ENCODE measurements at regions not wholly inside any gene's neighbourhood (a gene's known extent, or its start where the extent isn't known, plus 50 kb on each side); places are given as distances from the start of the nearest gene placed in this dataset.
A peak's percentile ranks its signal among the peaks of the same experiment; 100 is the strongest.

DNA sequence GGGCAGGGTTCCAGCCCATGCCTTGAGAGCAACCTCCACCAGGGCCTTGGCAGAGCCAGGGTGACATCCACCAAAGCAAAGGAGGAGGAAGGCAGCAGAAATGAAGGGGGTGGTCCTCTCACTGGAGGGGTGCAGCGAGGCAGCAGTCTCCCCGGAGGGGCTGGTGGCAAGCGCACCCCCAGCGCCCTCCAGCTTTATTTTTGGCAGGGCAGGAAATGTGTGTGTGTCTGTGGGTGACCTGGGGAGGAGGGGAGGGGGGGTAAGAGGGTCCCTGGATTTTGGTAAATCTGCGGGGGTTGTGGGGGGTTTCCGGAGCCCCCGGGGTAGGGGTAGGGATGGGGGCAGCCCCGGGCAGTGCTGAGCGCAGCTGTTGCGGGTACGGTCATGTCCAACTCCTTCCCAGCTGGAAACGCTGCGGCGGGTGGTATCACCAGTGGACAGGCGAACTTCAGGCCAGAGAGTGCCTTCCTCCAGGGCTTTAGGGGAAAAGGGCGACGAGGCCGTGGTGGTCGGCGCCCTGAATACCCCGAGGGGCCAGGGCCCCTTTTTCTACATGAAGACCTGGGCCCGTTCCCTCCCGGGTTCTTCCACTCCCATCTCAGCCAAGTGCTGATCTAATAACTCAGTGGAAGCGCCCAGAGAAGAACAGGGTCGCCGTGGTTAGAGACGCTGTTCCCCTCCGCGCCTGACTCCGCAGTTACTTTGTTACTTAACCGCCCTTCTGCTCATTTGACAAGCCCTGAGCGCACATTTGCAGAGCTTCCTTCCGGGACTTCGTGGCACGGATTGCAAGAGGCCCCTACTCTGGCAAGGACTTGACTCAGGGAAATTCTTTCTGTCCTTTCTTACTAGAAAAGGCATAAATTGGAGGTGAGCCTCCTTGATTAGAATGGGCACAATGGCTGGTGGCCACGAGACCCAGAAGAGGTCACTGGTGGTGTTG lies 55.2 kb downstream of the FOS start:
- Mint-ChIP-seq H3K27ac (peak overlapping the region; percentile 87), H3K9me3 (peaks cover 3% of the 10 kb centered on the region), H3K4me3 (peak overlapping the region; percentile 70), H3K27me3 (ENCODE audit: insufficient read depth) (peaks cover 10% of the 10 kb centered on the region), H3K4me1 (ENCODE audit: low read depth) (peaks cover 22% of the 10 kb centered on the region), H3K36me3 (ENCODE audit: low read depth) (no peaks in the 10 kb centered on the region)
- DNase-seq (ENCODE audit: low spot score) = peak; percentile 48
- intact Hi-C loops (cut with micrococcal nuclease) = no loop called here

DNA sequence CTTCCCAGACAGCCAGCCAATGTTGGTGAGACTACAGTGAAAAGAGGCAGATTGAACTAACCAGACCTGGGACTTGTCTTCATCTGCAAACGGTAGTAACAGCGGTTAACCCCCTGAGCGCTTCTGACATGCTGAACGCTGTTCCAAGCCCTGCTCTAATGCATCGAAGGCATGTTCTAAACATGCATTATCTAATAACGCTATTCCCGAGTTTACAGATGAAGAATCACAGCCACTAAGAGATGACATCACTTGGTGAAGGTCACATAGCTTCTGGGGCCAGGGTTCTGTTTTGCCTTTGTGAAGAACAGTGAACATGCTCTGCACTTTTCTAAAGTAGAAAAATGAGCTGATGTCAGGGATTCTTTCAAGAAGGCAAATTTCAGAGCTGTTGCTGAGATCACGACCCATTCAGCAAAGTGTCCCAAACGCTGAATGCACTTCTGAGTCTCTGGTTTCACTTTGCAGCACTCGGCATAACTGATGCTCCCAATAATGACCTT lies 56.0 kb downstream of the FOS start:
- peak overlapping the region; percentile 87 for H3K27ac Mint-ChIP-seq
- intact Hi-C loops (cut with micrococcal nuclease) = no loop called here
- peaks cover 3% of the 10 kb centered on the region for H3K9me3 Mint-ChIP-seq
- peaks cover 22% of the 10 kb centered on the region for H3K4me1 Mint-ChIP-seq (ENCODE audit: low read depth)
- DNase-seq (ENCODE audit: low spot score) = no peak
- H3K4me3 Mint-ChIP-seq = peak overlapping the region; percentile 70
- no peaks in the 10 kb centered on the region for H3K36me3 Mint-ChIP-seq (ENCODE audit: low read depth)
- H3K27me3 Mint-ChIP-seq (ENCODE audit: insufficient read depth) = peaks cover 8% of the 10 kb centered on the region

DNA sequence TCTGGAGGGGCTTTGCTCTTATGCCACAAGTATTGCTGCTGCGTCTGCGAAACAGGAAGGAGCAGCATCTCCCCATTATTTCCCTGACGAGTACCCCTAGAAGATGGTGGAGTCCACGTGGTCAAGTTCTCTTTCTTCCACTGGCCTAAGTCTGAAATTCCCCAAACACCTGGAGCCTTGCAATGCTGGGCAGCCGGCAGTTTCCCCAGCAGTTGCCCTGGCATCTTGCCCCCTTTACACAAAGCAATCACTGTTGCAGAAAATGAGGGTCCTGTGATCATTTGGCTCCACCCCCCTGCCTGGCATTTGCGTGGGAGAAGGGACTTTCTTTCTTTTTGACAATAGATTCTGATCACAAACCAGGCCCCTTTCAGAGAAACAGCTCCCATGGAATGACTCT lies 56.9 kb downstream of the FOS start:
- Mint-ChIP-seq H3K9me3 (peaks cover 3% of the 10 kb centered on the region), H3K27me3 (ENCODE audit: insufficient read depth) (peaks cover 4% of the 10 kb centered on the region), H3K4me1 (ENCODE audit: low read depth) (peaks cover 22% of the 10 kb centered on the region), H3K36me3 (ENCODE audit: low read depth) (no peaks in the 10 kb centered on the region), H3K4me3 (no peak overlapping the region), H3K27ac (peak overlapping the region; percentile 53)
- no peak for DNase-seq (ENCODE audit: low spot score)
- intact Hi-C loops (cut with micrococcal nuclease) = no loop called here

DNA sequence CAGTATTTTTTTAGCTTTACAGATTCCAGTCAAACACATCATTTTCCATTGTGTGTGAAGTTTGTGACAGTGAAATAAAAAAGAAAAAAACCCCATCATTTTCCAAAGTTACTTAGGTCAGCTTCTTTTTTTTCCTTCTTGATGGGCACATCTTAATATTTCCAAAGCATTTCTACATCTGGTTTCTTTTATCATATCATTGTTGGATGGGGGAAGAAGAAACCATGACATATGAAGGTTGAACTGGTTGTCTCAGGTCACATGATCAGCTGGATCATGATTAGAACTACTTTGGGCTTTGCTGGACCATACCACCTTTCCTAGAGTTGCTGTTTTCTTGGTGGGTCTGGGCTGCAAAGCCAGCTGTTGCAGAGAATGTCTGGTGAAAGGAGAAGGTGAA lies 59.8 kb downstream of the FOS start:
- Mint-ChIP-seq H3K4me1 (ENCODE audit: low read depth) (peaks cover 13% of the 10 kb centered on the region), H3K36me3 (ENCODE audit: low read depth) (no peaks in the 10 kb centered on the region), H3K27ac (no peak overlapping the region), H3K9me3 (peaks cover 3% of the 10 kb centered on the region), H3K4me3 (no peak overlapping the region), H3K27me3 (ENCODE audit: insufficient read depth) (peaks cover 10% of the 10 kb centered on the region)
- intact Hi-C loops (cut with micrococcal nuclease) = no loop called here
- DNase-seq (ENCODE audit: low spot score) = no peak

GRCh38 chr14:75339059-75339458 lies 60.4 kb downstream of the FOS start:
- H3K4me3 Mint-ChIP-seq = no peak overlapping the region
- H3K9me3 Mint-ChIP-seq = peaks cover 3% of the 10 kb centered on the region
- no peak for DNase-seq (ENCODE audit: low spot score)
- peaks cover 12% of the 10 kb centered on the region for H3K27me3 Mint-ChIP-seq (ENCODE audit: insufficient read depth)
- intact Hi-C loops (cut with micrococcal nuclease) = no loop called here
- H3K4me1 Mint-ChIP-seq (ENCODE audit: low read depth) = peaks cover 9% of the 10 kb centered on the region
- H3K36me3 Mint-ChIP-seq (ENCODE audit: low read depth) = no peaks in the 10 kb centered on the region
- H3K27ac Mint-ChIP-seq = no peak overlapping the region

DNA sequence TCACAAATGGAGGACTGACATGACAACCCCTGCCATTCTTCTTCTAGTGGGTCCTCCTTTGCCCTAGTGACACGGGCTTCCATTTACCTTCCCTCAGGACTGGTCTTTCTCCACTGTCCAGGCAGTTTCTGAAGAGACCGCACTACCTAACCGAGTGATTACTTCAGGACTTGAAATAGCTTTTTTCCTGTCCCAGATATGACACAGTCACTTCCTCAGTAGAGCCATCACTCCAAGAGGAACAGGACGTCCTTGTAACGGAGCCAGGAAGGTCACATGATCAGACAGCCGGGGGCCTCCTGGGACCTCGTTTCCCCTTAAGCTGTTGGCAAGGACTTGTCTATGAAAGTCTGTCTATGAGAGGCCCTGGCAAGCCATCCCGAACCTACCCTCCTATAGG lies 62.3 kb downstream of the FOS start:
- no peak for DNase-seq (ENCODE audit: low spot score)
- no peak overlapping the region for H3K4me3 Mint-ChIP-seq
- peaks cover 3% of the 10 kb centered on the region for H3K9me3 Mint-ChIP-seq
- no peaks in the 10 kb centered on the region for H3K36me3 Mint-ChIP-seq (ENCODE audit: low read depth)
- H3K4me1 Mint-ChIP-seq (ENCODE audit: low read depth) = no peaks in the 10 kb centered on the region
- H3K27ac Mint-ChIP-seq = no peak overlapping the region
- intact Hi-C loops (cut with micrococcal nuclease) = no loop called here
- H3K27me3 Mint-ChIP-seq (ENCODE audit: insufficient read depth) = peaks cover 19% of the 10 kb centered on the region

DNA sequence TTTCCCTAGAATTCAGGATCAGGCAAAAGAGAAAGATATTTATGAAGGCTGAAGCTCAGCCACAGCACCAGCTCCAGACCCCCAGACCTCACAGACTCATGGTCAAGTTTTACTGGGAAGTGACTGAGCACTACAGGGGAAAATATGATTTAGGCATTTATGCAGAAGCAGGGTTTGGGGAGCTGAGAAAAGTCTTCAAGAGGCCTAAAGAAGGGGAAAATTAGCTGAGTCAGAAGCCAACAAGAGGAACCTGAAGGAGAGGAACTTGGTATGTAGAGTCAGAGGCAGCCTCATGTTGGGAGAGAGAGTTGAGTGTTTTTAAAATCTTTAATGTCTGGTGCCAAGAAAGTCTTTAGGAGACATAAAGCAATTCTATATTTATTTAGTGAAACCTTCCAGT lies 63.0 kb downstream of the FOS start:
- H3K27me3 Mint-ChIP-seq (ENCODE audit: insufficient read depth) = peaks cover 19% of the 10 kb centered on the region
- intact Hi-C loops (cut with micrococcal nuclease) = no loop called here
- H3K4me3 Mint-ChIP-seq = no peak overlapping the region
- no peaks in the 10 kb centered on the region for H3K4me1 Mint-ChIP-seq (ENCODE audit: low read depth)
- H3K9me3 Mint-ChIP-seq = peaks cover 3% of the 10 kb centered on the region
- peak overlapping the region; percentile 20 for H3K27ac Mint-ChIP-seq
- H3K36me3 Mint-ChIP-seq (ENCODE audit: low read depth) = no peaks in the 10 kb centered on the region
- DNase-seq (ENCODE audit: low spot score) = no peak

GRCh38 chr14:75342762-75343599 lies 64.4 kb downstream of the FOS start:
- no peak for DNase-seq (ENCODE audit: low spot score)
- H3K9me3 Mint-ChIP-seq = no peaks in the 10 kb centered on the region
- peaks cover 19% of the 10 kb centered on the region for H3K27me3 Mint-ChIP-seq (ENCODE audit: insufficient read depth)
- no peak overlapping the region for H3K27ac Mint-ChIP-seq
- no peaks in the 10 kb centered on the region for H3K4me1 Mint-ChIP-seq (ENCODE audit: low read depth)
- no peak overlapping the region for H3K4me3 Mint-ChIP-seq
- H3K36me3 Mint-ChIP-seq (ENCODE audit: low read depth) = no peaks in the 10 kb centered on the region
- intact Hi-C loops (cut with micrococcal nuclease) = no loop called here

DNA sequence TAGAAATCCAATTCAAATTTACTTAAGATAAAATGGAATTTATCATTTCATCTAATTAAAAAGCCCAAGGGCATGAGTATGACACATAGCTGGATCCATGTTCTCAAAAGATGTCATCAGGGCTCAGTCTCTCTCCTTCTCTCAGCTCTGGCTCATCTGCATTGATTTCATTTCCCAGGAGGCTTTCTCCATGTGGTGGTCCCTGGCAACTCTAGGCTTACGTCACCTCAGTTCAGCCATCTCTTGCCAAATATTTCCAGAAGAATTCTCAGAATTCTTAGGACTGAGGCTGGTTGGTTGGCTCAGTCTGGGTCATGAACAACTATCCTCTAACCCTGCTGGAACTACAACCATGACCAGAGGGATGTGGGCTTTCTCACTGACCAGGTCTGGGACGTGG lies 65.3 kb downstream of the FOS start:
- no peak overlapping the region for H3K4me3 Mint-ChIP-seq
- no peaks in the 10 kb centered on the region for H3K9me3 Mint-ChIP-seq
- DNase-seq (ENCODE audit: low spot score) = no peak
- H3K27me3 Mint-ChIP-seq (ENCODE audit: insufficient read depth) = peaks cover 15% of the 10 kb centered on the region
- no peaks in the 10 kb centered on the region for H3K36me3 Mint-ChIP-seq (ENCODE audit: low read depth)
- intact Hi-C loops (cut with micrococcal nuclease) = no loop called here
- no peaks in the 10 kb centered on the region for H3K4me1 Mint-ChIP-seq (ENCODE audit: low read depth)
- H3K27ac Mint-ChIP-seq = no peak overlapping the region

DNA sequence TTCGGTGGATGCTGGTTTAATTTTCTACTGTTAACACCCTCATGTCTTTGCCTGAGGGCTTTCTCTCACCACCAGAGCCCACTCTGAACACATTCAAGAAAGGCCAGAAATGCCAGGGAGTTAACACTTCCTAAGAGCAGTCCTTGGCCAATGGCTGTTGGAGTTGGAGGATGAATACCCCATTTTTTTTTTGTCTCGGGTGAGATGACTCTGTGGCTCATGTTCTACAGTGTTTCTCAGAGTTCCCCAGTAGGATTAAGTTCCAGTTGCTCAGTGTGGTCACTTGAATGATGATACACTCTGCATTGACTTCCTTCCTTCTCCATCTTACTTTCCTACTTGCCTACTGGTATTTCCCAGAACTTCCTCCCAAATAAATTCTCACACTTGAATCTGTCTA lies 65.8 kb downstream of the FOS start:
- DNase-seq (ENCODE audit: low spot score) = no peak
- Mint-ChIP-seq H3K27ac (no peak overlapping the region), H3K9me3 (no peaks in the 10 kb centered on the region), H3K4me3 (no peak overlapping the region), H3K4me1 (ENCODE audit: low read depth) (no peaks in the 10 kb centered on the region), H3K27me3 (ENCODE audit: insufficient read depth) (peaks cover 15% of the 10 kb centered on the region), H3K36me3 (ENCODE audit: low read depth) (no peaks in the 10 kb centered on the region)
- intact Hi-C loops (cut with micrococcal nuclease) = no loop called here

DNA sequence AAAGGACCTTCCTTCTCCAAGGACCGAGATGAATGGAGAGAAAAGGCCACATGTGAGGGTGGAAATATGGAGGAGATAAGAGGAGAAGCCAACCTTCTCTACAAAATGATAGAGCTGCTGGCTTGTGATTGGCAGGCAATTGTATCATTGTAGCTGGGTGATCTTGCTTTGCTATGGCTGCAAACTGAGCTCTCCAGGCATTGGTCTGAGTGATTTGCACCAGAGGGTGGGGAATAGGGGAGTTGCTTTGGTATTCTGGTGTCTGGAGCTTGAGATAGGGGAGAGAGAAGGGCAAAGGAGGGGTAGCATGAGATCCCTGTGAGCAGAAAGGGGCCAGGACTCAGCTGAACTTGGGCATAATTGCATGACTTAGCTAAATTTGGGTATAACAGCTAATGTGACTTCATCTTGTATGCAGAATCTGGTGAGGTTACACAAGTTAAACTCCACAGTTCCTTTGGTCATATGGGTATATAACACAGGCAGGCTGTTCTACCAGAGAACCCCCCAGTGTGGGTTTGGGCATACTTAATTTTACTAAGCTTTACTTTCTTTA lies 72.0 kb downstream of the FOS start:
- Mint-ChIP-seq H3K27me3 (ENCODE audit: insufficient read depth) (peaks cover 4% of the 10 kb centered on the region), H3K4me3 (no peak overlapping the region), H3K27ac (no peak overlapping the region), H3K36me3 (ENCODE audit: low read depth) (no peaks in the 10 kb centered on the region), H3K9me3 (no peaks in the 10 kb centered on the region), H3K4me1 (ENCODE audit: low read depth) (no peaks in the 10 kb centered on the region)
- intact Hi-C loops (cut with micrococcal nuclease) = no loop called here
- no peak for DNase-seq (ENCODE audit: low spot score)

- Mint-ChIP-seq H3K27ac (no peak overlapping the region), H3K36me3 (ENCODE audit: low read depth) (no peaks in the 10 kb centered on the region), H3K27me3 (ENCODE audit: insufficient read depth) (peaks cover 14% of the 10 kb centered on the region), H3K9me3 (no peaks in the 10 kb centered on the region), H3K4me3 (no peak overlapping the region), H3K4me1 (ENCODE audit: low read depth) (peaks cover 6% of the 10 kb centered on the region)
- intact Hi-C loops (cut with micrococcal nuclease) = no loop called here
- DNase-seq (ENCODE audit: low spot score) = no peak
These were observed 68.7 kb upstream of the JDP2 start for GRCh38 chr14:75359098-75359497.

DNA sequence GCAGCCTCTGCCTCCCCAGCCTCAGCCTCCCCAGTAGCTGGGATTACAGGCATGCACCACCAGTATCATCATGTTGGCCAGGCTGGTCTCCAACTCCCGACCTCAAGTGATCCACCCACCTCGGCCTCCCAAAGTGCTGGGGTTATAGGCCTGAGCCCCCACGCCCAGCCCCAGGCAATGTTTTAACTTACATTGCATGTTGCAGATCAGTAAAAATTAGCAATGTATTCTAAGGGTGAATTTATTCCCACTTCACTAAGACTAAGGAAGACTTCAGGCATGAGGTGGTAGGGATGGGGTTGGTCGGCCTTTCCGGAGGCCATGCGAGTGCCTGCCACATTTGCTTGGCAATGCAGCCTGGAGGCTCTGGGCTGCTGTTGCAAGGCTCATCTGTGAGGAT lies 66.8 kb upstream of the JDP2 start:
- Mint-ChIP-seq H3K4me3 (no peak overlapping the region), H3K9me3 (no peaks in the 10 kb centered on the region), H3K4me1 (ENCODE audit: low read depth) (peaks cover 17% of the 10 kb centered on the region), H3K27me3 (ENCODE audit: insufficient read depth) (peaks cover 14% of the 10 kb centered on the region), H3K27ac (no peak overlapping the region), H3K36me3 (ENCODE audit: low read depth) (no peaks in the 10 kb centered on the region)
- intact Hi-C loops (cut with micrococcal nuclease) = no loop called here
- no peak for DNase-seq (ENCODE audit: low spot score)

All from activated T-helper 1 cell treated with anti-CD3 and anti-CD28 coated beads, Interleukin-12 subunit alpha, Interleukin-12 subunit beta, Interleukin-2, Interleukin-4 antibody, amounts not matched to agents 30 ng/mL and 10 ng/mL and 1 ng/mL, durations not matched to agents 14 hours and 24 hours and 36 hours (primary cell).